GM23338 (cell line): ENCODE measurements at regions not wholly inside any gene's neighbourhood (a gene's known extent, or its start where the extent isn't known, plus 50 kb on each side); places are given as distances from the start of the nearest gene placed in this dataset.

Source experiments
- JUNB ChIP-seq: IDR thresholded peaks from one replicate; pipeline ENCODE4 v1.6.1; 2016; ENCODE audit warnings: antibody characterized with exemption; ENCODE audit not compliant: unreplicated experiment
- NANOG ChIP-seq: IDR thresholded peaks from 2 replicates; pipeline ENCODE4 v1.6.1; 2016; ENCODE audit warnings: antibody characterized with exemption, borderline replicate concordance
- ZNF114 ChIP-seq: fragments of 250-450 bp; sonication (Bioruptor Pico); IDR thresholded peaks from 2 replicates; pipeline ENCODE4 v1.5.0; 2020; ENCODE audit warnings: mild to moderate bottlenecking, moderate library complexity
- ZNF331 ChIP-seq: fragments of 250-450 bp; sonication (Bioruptor Pico); IDR thresholded peaks from 2 replicates; pipeline ENCODE4 v1.5.0; 2020; ENCODE audit warnings: low read depth, mild to moderate bottlenecking, moderate library complexity
- TF ChIP-seq, protein P1 (sequence below): fragments of 250-450 bp; sonication (Bioruptor Pico); IDR thresholded peaks from 2 replicates; pipeline ENCODE4 v1.5.0; 2020; ENCODE audit warnings: mild to moderate bottlenecking, moderate library complexity
- TF ChIP-seq, protein P2 (sequence below): IDR thresholded peaks from 2 replicates; pipeline ENCODE4 v1.6.1; 2016; ENCODE audit warnings: antibody characterized with exemption
- TF ChIP-seq, protein P3 (sequence below): IDR thresholded peaks from one replicate; pipeline ENCODE4 v1.6.1; 2018; ENCODE audit warnings: antibody characterized with exemption; ENCODE audit not compliant: unreplicated experiment

DNA sequence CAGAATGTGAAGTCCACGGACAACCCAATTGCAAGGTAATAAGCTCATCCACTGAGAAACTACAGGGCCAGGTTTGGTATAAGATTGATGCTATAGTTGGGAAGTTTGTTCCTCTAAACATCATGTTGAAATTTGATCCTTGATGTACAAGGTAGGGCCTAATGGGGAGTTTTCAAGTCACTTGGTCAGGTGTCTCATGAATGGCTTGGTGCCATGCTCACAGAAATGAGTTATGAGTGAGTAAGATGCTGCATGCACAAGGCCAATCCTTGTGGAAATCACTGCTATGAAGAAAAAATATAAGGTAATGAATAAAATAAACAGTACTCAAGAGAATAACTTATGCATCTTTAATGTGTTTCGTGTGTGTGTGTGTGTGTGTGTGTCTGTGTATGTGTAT is 1891.2 kb downstream of the NCAM2 start (continued):
- TF ChIP-seq, protein P1, sequence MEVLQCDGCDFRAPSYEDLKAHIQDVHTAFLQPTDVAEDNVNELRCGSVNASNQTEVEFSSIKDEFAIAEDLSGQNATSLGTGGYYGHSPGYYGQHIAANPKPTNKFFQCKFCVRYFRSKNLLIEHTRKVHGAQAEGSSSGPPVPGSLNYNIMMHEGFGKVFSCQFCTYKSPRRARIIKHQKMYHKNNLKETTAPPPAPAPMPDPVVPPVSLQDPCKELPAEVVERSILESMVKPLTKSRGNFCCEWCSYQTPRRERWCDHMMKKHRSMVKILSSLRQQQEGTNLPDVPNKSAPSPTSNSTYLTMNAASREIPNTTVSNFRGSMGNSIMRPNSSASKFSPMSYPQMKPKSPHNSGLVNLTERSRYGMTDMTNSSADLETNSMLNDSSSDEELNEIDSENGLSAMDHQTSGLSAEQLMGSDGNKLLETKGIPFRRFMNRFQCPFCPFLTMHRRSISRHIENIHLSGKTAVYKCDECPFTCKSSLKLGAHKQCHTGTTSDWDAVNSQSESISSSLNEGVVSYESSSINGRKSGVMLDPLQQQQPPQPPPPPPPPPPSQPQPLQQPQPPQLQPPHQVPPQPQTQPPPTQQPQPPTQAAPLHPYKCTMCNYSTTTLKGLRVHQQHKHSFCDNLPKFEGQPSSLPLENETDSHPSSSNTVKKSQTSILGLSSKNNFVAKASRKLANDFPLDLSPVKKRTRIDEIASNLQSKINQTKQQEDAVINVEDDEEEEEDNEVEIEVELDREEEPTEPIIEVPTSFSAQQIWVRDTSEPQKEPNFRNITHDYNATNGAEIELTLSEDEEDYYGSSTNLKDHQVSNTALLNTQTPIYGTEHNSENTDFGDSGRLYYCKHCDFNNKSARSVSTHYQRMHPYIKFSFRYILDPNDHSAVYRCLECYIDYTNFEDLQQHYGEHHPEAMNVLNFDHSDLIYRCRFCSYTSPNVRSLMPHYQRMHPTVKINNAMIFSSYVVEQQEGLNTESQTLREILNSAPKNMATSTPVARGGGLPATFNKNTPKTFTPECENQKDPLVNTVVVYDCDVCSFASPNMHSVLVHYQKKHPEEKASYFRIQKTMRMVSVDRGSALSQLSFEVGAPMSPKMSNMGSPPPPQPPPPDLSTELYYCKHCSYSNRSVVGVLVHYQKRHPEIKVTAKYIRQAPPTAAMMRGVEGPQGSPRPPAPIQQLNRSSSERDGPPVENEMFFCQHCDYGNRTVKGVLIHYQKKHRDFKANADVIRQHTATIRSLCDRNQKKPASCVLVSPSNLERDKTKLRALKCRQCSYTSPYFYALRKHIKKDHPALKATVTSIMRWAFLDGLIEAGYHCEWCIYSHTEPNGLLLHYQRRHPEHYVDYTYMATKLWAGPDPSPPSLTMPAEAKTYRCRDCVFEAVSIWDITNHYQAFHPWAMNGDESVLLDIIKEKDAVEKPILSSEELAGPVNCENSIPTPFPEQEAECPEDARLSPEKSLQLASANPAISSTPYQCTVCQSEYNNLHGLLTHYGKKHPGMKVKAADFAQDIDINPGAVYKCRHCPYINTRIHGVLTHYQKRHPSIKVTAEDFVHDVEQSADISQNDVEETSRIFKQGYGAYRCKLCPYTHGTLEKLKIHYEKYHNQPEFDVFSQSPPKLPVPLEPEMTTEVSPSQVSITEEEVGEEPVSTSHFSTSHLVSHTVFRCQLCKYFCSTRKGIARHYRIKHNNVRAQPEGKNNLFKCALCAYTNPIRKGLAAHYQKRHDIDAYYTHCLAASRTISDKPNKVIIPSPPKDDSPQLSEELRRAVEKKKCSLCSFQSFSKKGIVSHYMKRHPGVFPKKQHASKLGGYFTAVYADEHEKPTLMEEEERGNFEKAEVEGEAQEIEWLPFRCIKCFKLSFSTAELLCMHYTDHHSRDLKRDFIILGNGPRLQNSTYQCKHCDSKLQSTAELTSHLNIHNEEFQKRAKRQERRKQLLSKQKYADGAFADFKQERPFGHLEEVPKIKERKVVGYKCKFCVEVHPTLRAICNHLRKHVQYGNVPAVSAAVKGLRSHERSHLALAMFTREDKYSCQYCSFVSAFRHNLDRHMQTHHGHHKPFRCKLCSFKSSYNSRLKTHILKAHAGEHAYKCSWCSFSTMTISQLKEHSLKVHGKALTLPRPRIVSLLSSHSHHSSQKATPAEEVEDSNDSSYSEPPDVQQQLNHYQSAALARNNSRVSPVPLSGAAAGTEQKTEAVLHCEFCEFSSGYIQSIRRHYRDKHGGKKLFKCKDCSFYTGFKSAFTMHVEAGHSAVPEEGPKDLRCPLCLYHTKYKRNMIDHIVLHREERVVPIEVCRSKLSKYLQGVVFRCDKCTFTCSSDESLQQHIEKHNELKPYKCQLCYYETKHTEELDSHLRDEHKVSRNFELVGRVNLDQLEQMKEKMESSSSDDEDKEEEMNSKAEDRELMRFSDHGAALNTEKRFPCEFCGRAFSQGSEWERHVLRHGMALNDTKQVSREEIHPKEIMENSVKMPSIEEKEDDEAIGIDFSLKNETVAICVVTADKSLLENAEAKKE (CRISPR knock-in tag): no peak
- TF ChIP-seq, protein P2, sequence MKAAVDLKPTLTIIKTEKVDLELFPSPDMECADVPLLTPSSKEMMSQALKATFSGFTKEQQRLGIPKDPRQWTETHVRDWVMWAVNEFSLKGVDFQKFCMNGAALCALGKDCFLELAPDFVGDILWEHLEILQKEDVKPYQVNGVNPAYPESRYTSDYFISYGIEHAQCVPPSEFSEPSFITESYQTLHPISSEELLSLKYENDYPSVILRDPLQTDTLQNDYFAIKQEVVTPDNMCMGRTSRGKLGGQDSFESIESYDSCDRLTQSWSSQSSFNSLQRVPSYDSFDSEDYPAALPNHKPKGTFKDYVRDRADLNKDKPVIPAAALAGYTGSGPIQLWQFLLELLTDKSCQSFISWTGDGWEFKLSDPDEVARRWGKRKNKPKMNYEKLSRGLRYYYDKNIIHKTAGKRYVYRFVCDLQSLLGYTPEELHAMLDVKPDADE: no peak
- TF ChIP-seq, protein P3, sequence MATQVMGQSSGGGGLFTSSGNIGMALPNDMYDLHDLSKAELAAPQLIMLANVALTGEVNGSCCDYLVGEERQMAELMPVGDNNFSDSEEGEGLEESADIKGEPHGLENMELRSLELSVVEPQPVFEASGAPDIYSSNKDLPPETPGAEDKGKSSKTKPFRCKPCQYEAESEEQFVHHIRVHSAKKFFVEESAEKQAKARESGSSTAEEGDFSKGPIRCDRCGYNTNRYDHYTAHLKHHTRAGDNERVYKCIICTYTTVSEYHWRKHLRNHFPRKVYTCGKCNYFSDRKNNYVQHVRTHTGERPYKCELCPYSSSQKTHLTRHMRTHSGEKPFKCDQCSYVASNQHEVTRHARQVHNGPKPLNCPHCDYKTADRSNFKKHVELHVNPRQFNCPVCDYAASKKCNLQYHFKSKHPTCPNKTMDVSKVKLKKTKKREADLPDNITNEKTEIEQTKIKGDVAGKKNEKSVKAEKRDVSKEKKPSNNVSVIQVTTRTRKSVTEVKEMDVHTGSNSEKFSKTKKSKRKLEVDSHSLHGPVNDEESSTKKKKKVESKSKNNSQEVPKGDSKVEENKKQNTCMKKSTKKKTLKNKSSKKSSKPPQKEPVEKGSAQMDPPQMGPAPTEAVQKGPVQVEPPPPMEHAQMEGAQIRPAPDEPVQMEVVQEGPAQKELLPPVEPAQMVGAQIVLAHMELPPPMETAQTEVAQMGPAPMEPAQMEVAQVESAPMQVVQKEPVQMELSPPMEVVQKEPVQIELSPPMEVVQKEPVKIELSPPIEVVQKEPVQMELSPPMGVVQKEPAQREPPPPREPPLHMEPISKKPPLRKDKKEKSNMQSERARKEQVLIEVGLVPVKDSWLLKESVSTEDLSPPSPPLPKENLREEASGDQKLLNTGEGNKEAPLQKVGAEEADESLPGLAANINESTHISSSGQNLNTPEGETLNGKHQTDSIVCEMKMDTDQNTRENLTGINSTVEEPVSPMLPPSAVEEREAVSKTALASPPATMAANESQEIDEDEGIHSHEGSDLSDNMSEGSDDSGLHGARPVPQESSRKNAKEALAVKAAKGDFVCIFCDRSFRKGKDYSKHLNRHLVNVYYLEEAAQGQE: no peak
- TF ChIP-seq ZNF114 (CRISPR knock-in tag) (no peak), JUNB (no peak), ZNF331 (CRISPR knock-in tag) (no peak), NANOG (no peak)
